Forelimb muscle (tissue), 1 donor: ENCODE measurements at regions not wholly inside any gene's neighbourhood (a gene's known extent, or its start where the extent isn't known, plus 50 kb on each side); places are given as distances from the start of the nearest gene placed in this dataset.

Source experiments
- DNase-seq: peaks from one replicate; pipeline ENCODE4 v3.0.0-alpha.2; 2013; ENCODE audit warnings: low read depth

DNA sequence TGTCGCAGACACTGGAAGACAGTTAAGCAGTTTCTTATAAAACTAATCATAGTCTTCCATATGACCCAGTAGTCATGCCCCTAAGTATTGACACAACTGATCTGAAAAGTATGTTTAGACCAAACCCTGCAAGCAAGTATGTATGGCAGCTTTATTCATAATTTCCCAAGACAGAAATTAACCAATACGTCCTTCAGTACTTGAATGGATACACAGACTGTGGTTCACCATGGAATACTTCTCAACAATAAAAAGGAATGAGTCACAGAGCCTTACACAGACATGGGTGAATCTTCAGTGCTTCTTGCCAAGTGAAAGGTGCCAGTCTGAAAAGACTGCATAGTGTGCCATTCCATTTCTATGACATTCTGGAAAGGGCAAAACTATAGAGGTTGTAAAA lies 50.2 kb upstream of the AKR1E2 start:
- no peak for DNase-seq

DNA sequence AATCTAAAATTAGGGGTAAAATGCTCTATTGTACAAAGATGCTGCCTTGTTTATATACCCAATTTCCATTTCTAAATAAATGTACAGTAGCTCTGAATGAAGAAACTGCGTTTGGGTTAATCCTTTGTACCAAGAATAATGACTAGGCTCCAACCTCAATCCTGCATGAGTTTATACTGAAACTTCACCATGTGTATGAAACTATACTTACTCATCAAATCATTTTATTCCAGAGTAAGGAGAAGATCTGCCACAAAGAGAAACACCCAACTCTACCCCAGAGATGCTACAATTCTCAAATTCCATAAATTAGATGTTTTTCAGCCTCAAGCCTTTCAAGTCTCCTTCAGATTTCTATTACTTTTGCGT lies 53.8 kb upstream of the AKR1E2 start:
- DNase-seq, result no peak

DNA sequence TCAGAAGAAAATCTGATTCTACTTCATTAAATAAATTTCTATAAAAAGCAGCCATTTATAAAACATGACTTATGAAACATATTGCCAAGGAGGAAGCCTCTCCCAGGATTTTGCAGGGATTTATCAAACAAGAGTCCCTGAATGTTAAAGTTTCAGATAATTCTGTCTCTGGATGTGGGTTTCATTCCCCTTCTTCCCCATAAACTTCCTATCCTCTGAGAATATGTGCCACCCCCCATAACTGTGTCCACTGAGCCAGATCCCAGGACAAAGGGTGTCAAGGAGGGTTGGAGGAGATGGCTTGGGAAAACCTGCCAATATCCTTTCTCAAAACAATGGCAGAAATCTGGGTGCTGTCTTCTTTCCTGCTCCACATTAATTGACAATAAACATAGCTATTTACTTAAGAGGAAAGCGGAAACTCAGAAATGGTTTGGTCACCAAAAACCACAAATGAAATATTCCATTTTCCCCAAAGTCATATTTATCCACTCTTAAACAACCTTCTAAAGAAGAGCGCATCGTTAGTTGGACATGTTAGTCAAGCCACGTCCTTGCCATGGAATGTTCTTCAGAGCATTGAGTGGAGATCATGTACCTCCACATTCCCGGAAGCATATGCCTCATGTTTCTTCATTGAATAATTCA lies 54.3 kb upstream of the AKR1E2 start:
- DNase-seq, result no peak

DNA sequence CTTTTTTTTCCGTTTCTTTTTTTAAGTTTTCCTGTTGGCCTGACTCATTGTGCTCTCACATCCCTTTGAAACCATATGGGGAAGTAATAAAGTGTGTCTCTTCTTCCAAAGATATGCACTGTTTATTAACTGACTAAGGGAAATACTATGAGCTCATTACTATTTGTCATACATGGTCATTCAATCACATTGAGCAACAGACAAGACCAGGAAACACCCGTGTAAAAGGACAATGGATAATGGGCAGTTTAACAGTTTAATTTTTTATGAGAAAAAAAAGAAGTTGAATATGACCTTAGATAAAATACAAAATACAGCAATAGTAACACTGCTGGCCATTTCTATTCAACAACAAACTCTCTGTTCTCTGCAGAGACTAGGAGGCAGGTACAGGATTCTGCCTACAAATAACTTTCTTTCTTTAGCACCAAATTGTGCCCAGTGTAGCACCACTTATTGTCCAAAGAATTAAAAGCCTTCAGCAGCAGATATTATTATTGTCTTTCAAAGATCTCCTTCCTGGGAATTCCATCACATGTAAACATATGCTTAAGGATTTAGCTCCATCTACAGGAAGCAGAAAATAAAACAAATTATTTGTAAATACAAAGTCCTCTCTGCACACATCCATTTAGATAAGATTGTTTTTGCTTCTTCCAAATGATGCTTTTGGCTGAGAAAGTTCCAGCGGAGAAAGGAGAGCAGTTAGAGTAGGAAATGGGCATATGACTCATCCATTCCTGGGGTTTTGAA lies 55.0 kb upstream of the AKR1E2 start:
- DNase-seq, result peak; percentile 40

DNA sequence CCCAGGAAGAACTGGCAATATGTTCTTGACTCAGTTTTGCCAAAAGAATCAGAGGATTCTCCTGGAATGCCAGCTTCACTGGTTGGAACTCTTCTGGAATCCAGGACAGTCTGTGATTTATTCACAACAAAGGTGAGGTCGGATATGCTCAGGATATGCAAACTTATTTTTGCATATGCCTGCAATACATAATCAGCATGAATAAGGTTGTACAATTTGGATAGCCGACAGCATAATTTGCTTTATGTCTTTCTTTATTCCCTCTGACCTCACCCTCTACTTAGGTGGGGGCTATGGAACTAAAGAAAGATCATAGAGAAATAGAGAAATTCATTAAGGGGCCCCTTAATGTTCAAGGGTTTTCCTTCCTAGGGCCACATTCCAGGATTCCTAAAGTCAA lies 57.6 kb upstream of the AKR1E2 start:
- no peak for DNase-seq

DNA sequence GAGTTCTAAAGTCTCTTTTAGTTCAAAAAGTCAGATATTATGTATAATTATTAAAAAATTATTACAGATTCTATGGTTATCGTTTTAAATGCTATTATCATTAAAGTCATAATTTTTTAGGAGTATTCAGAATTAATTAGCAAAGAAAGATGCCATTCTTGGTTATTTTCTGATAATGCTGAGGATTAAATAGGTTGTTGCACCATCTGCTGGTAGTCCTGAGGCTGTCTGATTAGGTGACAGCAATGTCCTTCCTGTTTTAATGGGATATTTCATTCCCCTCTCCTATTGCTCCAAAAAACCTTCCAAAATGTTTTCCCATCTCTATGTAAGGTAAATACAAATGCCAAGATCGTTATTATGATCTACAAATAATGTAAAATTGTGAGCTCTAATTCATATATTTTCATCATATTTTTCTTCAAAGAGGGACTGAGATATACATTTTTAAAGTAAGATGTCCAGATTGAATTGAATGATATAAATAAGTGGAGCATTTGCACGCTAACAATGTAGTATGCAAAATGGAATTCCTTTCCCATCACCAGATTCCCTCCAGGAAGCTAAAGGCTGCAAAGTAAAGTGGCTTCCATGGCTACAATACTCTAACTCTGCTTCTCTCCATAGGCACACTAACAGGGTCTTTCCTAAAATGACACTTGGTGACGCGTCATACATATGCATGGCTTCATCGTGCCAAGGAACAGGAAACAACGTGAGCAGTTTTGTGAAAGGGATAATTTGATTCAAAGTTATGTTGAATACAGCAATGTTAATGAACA lies 58.8 kb upstream of the AKR1E2 start:
- no peak for DNase-seq

DNA sequence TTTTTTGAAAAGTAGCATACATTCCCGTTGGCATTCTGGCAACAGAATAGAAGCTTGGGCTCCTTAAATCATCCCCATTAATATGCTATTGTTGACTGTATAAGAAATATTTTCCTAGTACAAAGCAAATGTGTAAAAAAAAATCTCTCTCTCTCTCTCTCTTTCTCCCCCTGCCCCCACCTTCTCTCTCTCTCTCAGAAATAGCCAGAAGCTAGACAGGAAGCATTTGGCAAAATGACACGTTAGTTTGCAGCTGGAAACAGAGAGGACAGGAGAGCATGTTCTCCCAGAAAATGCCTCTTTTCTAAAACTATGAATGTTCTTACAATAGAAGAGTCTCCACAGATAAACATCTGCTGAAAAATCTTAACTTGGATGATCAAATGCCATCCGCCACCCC lies 59.6 kb upstream of the AKR1E2 start:
- DNase-seq, result no peak

DNA sequence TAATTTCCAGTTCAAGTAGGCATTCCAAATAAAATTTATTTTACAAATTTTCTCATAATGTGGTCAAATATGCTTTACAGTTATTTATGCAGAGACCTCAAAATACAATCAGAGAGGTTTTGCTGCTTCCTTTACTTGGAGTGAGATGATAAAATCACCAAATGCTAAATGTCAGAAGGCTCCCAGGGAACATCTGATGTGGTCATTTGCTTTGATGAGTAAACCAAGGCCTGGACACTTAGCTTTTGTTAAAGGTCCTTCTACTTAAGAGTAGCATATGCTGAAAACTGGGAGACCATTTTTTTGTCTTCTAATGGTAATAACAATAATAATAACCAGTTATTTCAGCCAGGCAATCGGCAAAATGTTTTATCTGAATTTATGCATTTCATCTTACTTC lies 60.6 kb upstream of the AKR1E2 start:
- DNase-seq, result no peak

DNA sequence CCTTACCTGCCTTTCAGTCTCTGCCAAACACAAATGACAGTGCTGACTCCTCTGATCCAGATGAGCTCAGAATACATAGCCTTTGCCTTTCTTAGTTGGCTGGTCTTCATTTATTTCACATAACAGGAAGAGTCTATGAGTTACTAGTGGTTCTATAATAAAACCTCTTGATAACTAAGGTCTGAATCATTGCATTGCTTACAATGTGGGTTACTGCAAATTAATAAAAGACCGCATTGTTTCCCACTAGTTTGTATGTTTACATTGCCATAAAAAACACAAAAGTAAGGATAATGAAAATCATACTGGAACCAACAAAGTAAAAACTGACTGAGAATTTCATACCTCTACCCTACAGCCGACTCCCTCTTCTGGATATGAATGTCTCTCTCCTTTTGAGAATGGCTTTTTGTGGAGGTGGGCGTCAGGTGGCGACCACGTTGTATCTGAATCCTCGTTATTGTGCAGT lies 62.0 kb upstream of the AKR1E2 start:
- DNase-seq, result no peak

DNA sequence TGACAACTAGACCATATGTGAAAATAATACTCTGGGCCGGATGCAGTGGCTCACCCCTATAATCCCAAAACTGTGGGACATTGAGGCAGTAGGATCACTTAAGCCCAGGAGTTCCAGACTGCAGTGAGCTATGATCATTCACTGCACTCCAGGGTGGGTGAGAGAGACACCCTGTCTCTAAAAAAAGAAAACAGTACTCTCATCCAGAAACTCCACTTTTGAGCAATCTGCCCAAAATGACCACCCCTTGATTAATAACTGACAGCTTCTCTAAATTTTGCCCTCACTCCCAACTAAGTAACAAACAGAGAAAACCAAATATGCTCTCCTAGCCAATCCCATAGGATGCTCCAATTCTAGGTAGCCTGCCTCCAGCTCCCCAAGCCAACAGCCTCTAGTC lies 62.5 kb upstream of the AKR1E2 start:
- DNase-seq, result no peak

DNA sequence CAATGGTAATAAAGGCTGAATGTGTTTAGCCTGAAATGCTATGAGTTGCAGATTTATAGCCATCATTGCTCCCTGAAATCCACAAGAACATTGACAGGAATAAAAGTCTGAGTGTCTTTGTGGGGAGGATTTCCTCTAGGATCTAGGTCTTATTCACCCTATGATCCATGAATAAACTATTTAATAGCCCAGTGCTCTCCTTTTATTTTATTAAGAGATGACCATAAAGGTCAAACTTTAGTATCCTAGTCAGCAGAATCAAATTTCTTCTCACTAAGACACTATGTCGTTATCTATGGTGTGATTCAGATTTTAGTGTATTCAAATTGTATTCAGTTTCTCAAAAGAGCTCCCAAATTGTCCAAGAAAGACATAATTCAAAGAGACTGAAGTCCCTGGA lies 67.8 kb upstream of the AKR1E2 start:
- no peak for DNase-seq

DNA sequence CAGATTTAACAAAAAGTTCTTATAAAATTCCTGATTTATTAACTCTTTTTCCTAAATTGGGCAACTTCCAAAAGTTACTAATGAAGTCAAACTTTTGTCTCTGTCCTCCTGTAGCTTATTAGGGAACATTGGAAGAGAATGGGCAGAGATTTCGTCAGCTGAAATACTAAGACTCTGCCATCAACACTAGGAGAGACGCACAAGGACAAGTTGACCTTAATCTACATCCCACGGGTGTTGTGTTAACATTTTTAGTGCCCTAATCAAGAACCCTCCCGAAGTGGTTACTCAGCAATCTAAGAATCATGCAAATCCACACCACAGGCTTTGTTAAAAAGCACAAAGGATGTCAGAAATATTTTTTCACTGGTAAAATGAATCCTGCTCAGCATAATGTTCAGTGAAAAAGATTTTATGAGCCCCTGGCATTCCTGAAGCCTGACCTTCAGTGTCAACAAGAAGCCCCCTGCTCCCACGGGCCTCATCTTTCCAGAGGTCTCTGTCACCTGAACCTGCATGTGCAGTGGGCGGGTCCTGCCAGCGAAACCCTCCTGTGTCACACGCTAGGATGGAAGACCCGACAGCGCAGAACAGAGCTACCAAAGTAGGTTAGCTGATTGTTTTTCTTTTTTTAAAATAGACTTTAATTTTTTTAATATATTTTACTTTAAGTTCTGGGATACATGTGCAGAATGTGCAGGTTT lies 70.6 kb upstream of the AKR1E2 start:
- no peak for DNase-seq

DNA sequence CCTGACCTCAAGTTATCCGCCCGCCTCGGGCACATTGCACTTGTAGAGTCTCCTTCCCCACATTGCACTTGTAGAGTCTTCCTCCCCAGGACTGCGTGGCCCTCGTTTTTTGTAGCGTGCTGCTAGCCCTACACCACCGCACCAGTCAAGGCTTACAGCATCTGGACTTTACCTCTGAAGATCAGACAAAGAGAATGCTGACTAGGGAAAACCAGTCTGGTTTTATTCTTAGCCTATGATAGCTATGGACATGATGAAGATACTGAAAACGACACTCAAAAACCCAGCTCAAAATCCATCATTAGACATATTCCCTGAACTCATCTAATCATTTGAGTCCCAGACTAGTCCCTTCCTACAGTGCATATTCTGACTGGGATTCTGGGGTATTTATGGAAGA lies 71.9 kb upstream of the AKR1E2 start:
- DNase-seq, result no peak

DNA sequence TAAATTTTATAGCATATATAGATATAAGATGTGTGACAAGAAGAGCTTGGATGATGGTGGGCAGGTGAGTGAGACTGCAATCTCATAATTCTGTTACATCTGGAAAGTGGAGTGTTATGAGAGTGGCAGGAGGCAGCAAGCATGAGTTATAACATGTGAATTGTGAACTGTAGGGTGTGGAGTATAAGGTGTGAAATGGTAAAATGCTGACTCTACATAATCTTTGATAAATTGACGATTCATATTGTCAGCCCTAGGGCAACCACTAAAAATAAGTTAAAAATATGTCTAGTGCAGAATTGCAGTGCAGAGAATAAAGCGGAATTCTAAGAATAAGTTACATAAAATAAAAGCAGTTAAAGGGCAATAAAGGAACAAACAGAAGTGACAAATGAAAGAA lies 74.8 kb upstream of the AKR1E2 start:
- DNase-seq, result no peak

DNA sequence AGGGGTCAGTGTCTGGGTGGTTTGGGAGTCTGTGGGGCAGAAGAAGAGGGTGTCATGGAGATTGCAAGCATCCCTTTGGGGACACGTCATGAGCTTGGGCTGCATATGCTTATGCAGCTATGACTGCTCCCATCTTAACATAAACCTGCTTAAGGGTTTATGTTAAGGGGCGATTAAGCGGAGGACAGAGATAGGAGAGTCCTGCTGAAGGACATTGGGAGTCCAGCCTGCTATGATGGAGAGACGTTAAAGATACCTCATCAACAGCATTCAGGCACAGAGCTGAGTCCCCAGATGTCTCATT lies 76.8 kb upstream of the AKR1E2 start:
- DNase-seq, result no peak

DNA sequence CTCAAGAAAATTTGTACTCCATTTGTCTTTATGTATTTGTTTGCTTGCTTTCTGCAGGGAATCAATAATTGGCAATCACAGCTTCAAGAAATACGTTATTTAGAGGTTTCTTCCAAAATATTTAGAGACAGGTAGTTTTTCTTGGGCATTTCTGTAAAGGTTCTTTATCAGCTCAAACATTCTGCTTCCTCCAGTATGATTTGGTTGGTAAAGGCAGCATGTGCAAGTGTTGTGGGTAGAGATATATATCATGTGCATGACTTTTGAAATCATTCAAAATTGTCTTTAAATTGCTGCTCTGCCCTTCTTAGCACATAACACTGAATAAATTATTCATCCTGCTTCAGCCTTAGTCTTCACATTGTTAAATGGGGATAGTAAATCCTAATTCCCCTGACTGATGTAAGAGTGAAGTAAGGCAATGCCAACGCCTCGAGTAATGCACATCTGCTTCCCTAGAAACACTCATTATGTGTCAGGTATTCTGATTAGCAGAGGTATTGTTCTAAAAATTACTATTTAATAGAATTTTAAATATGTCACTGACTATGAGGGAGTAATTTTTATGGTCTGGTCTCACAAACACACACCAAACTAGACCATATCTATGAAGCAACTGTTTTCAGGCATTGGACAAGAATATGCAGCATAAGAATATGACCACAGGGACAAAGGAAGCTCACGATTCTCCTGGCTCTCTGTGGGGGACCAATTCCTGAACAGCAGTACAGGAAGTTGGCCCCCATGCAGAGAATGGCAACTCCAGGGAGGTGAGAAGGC lies 77.3 kb upstream of the AKR1E2 start:
- DNase-seq, result no peak

DNA sequence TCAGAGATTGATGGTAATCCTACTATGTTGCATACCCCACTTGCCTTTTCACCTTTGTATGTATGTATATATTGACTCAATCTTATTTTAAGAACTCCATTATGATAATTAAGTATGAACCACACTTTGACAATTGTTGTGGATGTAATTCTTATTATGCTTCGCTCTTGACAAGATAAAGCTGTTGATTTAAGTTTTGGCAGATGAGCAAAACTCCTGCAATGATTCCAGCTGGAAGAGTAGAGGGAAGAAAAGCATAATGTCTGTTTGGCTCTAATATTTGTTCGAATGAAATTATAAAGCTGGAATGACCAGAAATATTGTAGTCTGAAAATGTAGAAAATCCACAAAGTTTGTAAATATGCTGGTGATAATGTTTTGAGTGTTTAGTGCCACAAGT lies 83.8 kb upstream of the AKR1E2 start:
- no peak for DNase-seq

DNA sequence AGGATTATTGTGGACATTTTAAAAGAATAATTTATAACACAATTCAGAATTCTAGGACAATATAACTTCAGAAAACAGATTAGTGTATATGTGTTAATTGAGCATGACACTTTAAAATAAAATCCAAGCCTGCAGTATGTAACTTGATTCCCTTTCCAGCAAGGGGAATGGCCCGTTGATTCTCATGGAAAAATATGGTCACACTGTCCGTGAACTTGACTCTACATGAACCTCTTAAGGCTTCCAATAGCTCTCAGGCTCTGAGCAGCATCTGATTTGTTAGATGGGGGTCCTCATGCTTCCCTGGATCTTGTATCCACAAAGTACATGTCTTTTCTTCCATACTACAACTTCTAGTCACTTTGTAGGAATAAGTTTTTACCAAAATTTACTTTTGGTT lies 85.5 kb upstream of the AKR1E2 start:
- DNase-seq, result no peak

DNA sequence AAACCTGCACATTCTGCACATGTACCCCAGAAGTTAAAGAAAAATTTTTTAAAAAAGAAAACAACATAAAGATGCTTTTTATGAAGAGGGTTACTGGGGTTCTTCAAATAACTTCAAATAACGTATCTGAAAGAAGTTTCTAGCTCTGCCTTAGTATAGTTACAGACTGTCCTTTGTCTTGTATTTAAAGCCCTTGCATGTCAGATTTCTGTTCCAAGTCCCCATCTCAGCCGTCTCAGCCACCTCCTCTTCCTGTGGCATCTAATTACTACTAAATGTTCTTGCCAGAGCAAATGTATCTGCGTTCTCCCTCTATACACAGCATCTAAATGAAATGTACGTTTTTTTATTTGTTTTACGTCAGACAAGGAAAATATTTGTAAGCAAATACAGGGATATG lies 89.4 kb upstream of the AKR1E2 start:
- no peak for DNase-seq

DNA sequence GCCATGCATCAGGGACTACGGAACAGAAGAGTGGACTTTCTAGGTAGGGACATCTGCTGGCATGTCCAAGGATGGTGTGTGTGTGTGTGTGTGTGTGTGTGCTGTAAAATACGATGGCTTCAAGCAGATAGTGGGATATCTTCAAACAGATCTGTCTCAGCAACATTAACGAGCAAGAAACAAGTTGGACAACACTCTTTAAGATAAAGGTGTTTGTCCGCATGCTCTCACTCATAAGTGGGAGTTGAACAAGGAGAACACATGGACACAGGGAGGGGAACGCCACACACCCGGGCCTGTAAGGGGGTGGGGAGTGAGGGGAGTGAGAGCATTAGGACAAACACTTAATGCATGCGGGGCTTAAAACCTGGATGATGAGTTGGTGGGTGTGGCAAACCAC lies 89.8 kb upstream of the AKR1E2 start:
- no peak for DNase-seq

DNA sequence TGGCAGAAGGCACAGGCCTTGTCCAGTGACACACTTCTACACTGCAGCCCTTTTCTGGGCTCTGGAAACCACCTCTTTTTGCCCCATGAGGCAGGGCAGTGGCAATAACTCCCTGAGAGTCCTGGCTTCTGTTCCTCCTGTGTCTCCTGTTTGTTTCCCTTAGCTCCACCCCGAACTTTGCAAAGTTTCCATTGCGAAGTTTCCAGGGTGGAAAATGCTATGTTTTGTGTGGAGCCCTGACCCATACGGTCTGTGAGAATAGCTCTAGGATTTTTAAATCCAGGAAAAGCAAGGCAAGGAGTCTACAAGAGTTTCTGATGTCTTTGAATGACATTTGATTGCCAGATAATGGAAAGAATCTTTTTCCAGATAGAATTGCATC lies 92.2 kb upstream of the AKR1E2 start:
- DNase-seq, result no peak
